Esophagus muscularis mucosa (tissue), 4 donors: ENCODE measurements at regions not wholly inside any gene's neighbourhood (a gene's known extent, or its start where the extent isn't known, plus 50 kb on each side); places are given as distances from the start of the nearest gene placed in this dataset.

Experiments used
- EP300 ChIP-seq: sonication (generic); formaldehyde crosslinking; IDR thresholded peaks from one replicate; pipeline ENCODE4 v1.6.1; 2017; ENCODE audit warnings: antibody characterized with exemption
- POLR2A ChIP-seq: fragments of 450-650 bp; IDR thresholded peaks from one replicate; pipeline ENCODE4 v1.6.1; 2017; ENCODE audit warnings: antibody characterized with exemption, moderate library complexity, mild to moderate bottlenecking, low read depth
- POLR2AphosphoS5 ChIP-seq, 2 donors: sonication (generic); formaldehyde crosslinking; IDR thresholded peaks; one replicate each; pipeline ENCODE4 v1.6.1; 2017; ENCODE audit warnings: antibody characterized with exemption in 2 of 2
- TF ChIP-seq, protein P1 (sequence below), 3 experiments: fragments of 200-600 bp in 2 of 3; fragments of 450-650 bp in 1 of 3; sonication (generic) in 2 of 3; IDR thresholded peaks; one replicate each; pipeline ENCODE4 v1.5.1; 2017 to 2019; ENCODE audit warnings: antibody characterized with exemption in 3 of 3, mild to moderate bottlenecking in 2 of 3, moderate library complexity in 1 of 3

DNA sequence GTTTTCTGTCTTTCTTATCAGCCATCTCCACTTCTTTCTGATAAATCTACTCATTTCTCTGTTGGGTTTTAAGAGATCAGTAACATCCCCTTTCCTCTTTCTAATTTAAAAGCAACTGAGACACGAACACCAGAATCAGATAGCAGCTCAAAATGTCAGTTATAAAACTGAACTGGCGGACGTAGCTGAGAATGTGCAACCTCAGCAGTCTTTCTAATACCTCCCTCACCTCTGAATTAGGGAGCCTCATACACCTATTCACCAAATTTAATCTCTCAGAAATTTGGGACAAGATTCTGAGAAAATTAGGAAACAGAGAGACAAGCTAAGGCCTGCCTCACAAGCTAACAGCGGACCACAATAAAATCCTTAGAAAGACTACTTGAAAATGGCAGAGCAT, 52.0 kb upstream of the ACSL4 start:
- no peak for TF ChIP-seq POLR2A
- TF ChIP-seq EP300: no peak
- TF ChIP-seq, protein P1, sequence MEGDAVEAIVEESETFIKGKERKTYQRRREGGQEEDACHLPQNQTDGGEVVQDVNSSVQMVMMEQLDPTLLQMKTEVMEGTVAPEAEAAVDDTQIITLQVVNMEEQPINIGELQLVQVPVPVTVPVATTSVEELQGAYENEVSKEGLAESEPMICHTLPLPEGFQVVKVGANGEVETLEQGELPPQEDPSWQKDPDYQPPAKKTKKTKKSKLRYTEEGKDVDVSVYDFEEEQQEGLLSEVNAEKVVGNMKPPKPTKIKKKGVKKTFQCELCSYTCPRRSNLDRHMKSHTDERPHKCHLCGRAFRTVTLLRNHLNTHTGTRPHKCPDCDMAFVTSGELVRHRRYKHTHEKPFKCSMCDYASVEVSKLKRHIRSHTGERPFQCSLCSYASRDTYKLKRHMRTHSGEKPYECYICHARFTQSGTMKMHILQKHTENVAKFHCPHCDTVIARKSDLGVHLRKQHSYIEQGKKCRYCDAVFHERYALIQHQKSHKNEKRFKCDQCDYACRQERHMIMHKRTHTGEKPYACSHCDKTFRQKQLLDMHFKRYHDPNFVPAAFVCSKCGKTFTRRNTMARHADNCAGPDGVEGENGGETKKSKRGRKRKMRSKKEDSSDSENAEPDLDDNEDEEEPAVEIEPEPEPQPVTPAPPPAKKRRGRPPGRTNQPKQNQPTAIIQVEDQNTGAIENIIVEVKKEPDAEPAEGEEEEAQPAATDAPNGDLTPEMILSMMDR (IDR thresholded peaks at IDR 0.05): no peak
- TF ChIP-seq POLR2AphosphoS5 (IDR thresholded peaks at IDR 0.05): no peak
